ENCODE measurements at regions not wholly inside any gene's neighbourhood (a gene's known extent, or its start where the extent isn't known, plus 50 kb on each side); places are given as distances from the start of the nearest gene placed in this dataset.
"Not testable (repeated sequence)": the region's sequence is repeated elsewhere in the genome, so short reads cannot be mapped to it uniquely, and the experiment has no call there.

- Mint-ChIP-seq H3K4me1 (no peaks in the 10 kb centered on the region), H3K4me3 (no peak overlapping the region), H3K36me3 (no peaks in the 10 kb centered on the region), H3K27me3 (peaks cover 5% of the 10 kb centered on the region), H3K27ac (no peak overlapping the region), H3K9me3 (peaks cover 0 to 1% (median 0%) of the 10 kb centered on the region in 3 donors)
These were observed 191.6 kb upstream of the TTC29 start for GRCh38 chr4:147137280-147137679.

DNA sequence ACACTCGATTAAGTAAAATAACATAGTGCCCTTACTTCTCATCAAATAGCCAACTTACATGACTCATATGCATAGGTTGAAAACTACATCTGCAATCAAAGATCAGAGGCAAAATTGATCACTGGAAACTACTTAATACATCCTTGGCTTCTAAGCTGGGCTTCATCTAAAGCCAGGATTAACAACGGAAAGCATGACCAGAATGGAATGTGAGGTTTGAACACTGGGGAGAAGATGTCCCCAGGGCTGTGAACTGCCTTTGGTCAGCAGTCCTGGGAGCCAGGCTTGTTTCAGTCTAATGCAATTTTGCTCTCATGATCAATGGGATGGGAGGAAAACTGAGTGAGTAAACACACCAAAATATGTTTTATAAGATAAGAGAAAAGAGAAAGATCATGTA, 192.5 kb upstream of the TTC29 start:
- H3K36me3 Mint-ChIP-seq, result no peaks in the 10 kb centered on the region
- peaks cover 3% of the 10 kb centered on the region for H3K27me3 Mint-ChIP-seq
- no peak overlapping the region for H3K27ac Mint-ChIP-seq
- peaks cover 0 to 1% (median 0%) of the 10 kb centered on the region in 3 donors for H3K9me3 Mint-ChIP-seq
- no peaks in the 10 kb centered on the region for H3K4me1 Mint-ChIP-seq
- H3K4me3 Mint-ChIP-seq, result no peak overlapping the region

GRCh38 chr4:147139455-147140198, 194.0 kb upstream of the TTC29 start:
- no peaks in the 10 kb centered on the region for H3K36me3 Mint-ChIP-seq
- H3K4me3 Mint-ChIP-seq, result no peak overlapping the region

GRCh38 chr4:147151763-147152162, 206.1 kb upstream of the TTC29 start:
- peaks cover 0 to 5% (median 0%) of the 10 kb centered on the region in 3 donors for H3K9me3 Mint-ChIP-seq
- H3K27ac Mint-ChIP-seq, result no peak overlapping the region
- H3K4me3 Mint-ChIP-seq, result no peak overlapping the region
- H3K4me1 Mint-ChIP-seq, result no peaks in the 10 kb centered on the region
- no peaks in the 10 kb centered on the region for H3K36me3 Mint-ChIP-seq
- peaks cover 3% of the 10 kb centered on the region for H3K27me3 Mint-ChIP-seq

More at GRCh38 chr4:147139455-147140198, 194.0 kb upstream of the TTC29 start:
- Mint-ChIP-seq H3K4me1 (no peaks in the 10 kb centered on the region), H3K9me3 (peaks cover 0 to 1% (median 0%) of the 10 kb centered on the region in 3 donors), H3K27ac (no peak overlapping the region), H3K27me3 (peaks cover 3% of the 10 kb centered on the region)

- Mint-ChIP-seq H3K4me3 (no peak overlapping the region), H3K4me1 (no peaks in the 10 kb centered on the region)
These were observed 212.4 kb upstream of the TTC29 start for GRCh38 chr4:147157860-147158701.

DNA sequence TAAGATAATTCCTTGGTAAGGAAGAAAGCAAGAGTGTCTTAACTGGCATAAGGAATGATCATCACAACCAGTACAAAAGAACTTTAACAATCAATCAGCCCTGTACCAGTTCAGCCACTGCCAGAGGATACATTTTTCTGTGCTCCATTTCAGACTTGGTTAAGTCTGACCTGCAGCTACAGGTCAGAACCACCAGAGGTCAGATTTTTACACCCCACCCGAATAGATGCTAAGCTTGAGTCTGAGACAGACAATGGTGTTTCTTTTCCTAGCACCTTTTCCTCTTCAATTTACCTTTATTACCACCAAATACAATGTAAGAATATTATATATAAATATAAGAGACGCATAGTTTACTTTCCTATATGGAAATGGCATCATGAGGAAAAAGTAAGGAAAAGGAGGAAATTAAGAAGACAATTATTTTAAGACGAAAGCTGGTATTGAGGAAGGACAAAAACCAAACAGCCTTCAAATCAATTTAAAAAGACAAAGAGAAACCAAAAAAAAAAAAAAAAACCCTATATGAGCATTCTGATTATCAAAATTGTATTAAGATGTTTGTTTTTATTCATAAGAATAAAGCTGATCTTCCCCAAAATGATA, 215.3 kb upstream of the TTC29 start:
- Mint-ChIP-seq H3K27me3 (peaks cover 10% of the 10 kb centered on the region), H3K4me3 (no peak overlapping the region), H3K36me3 (no peaks in the 10 kb centered on the region), H3K27ac (no peak overlapping the region), H3K4me1 (no peaks in the 10 kb centered on the region), H3K9me3 (no peaks in the 10 kb centered on the region)

More at GRCh38 chr4:147157860-147158701, 212.4 kb upstream of the TTC29 start:
- H3K27ac Mint-ChIP-seq, result peak overlapping the region in 1 of 3 donors; percentile 14
- H3K27me3 Mint-ChIP-seq, result peaks cover 10% of the 10 kb centered on the region
- no peaks in the 10 kb centered on the region for H3K36me3 Mint-ChIP-seq
- H3K9me3 Mint-ChIP-seq, result no peaks in the 10 kb centered on the region

- H3K27ac Mint-ChIP-seq, result no peak overlapping the region
- H3K4me1 Mint-ChIP-seq, result no peaks in the 10 kb centered on the region
- no peaks in the 10 kb centered on the region for H3K9me3 Mint-ChIP-seq
- H3K27me3 Mint-ChIP-seq, result peaks cover 4% of the 10 kb centered on the region
- H3K4me3 Mint-ChIP-seq, result no peak overlapping the region
- H3K36me3 Mint-ChIP-seq, result peaks cover 2% of the 10 kb centered on the region
These were observed 217.6 kb upstream of the TTC29 start for GRCh38 chr4:147163311-147163710.

DNA sequence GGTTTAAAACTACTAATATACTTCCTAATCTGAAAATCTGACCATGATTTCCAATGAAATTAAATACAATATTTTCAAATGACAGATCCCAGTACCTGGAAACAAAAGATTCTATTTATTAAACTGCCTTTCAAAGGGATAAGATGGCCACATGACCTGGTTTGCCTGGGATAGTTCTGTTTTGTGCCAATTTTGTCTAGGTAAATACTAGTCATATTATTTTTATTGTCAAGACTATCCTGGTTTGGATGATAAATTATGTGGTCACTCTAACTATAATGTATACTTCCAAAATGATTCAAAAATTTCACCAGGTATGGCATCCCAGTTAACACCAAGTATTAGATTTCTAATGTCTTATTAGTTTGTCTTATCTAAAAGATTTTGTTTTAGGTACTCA, 222.5 kb upstream of the TTC29 start:
- not testable (repeated sequence) for H3K4me1 Mint-ChIP-seq, H3K27me3 Mint-ChIP-seq, H3K4me3 Mint-ChIP-seq, H3K36me3 Mint-ChIP-seq, H3K27ac Mint-ChIP-seq, H3K9me3 Mint-ChIP-seq

- Mint-ChIP-seq H3K9me3 (no peaks in the 10 kb centered on the region), H3K27me3 (no peaks in the 10 kb centered on the region), H3K27ac (no peak overlapping the region), H3K4me3 (no peak overlapping the region), H3K36me3 (no peaks in the 10 kb centered on the region), H3K4me1 (no peaks in the 10 kb centered on the region)
These were observed 227.7 kb upstream of the TTC29 start for GRCh38 chr4:147173322-147173721.

GRCh38 chr4:147173797-147174432, 228.3 kb upstream of the TTC29 start:
- Mint-ChIP-seq H3K36me3 (no peaks in the 10 kb centered on the region), H3K27ac (no peak overlapping the region), H3K27me3 (no peaks in the 10 kb centered on the region), H3K9me3 (no peaks in the 10 kb centered on the region), H3K4me3 (no peak overlapping the region), H3K4me1 (no peaks in the 10 kb centered on the region)

DNA sequence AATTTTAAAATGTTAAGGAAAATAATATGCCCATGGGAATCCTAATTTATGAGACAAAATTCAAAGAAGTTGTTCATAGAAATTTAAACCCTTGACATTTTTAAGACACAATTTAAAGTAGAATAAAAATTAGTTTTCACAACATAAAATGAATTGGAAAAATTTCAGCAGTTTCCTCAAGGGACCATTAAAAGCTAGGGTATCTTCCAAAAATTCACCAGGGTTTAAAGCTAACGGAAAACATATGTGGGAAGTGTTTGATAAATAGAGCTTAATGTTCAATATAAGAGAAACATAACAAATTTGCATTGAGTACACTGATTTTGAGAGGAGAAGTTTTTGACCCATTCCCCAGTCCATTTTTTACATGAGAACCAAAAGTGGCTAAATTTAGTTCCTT, 228.9 kb upstream of the TTC29 start:
- no peaks in the 10 kb centered on the region for H3K36me3 Mint-ChIP-seq
- H3K4me3 Mint-ChIP-seq, result no peak overlapping the region
- H3K27me3 Mint-ChIP-seq, result no peaks in the 10 kb centered on the region
- H3K4me1 Mint-ChIP-seq, result no peaks in the 10 kb centered on the region
- H3K9me3 Mint-ChIP-seq, result no peaks in the 10 kb centered on the region
- no peak overlapping the region for H3K27ac Mint-ChIP-seq

DNA sequence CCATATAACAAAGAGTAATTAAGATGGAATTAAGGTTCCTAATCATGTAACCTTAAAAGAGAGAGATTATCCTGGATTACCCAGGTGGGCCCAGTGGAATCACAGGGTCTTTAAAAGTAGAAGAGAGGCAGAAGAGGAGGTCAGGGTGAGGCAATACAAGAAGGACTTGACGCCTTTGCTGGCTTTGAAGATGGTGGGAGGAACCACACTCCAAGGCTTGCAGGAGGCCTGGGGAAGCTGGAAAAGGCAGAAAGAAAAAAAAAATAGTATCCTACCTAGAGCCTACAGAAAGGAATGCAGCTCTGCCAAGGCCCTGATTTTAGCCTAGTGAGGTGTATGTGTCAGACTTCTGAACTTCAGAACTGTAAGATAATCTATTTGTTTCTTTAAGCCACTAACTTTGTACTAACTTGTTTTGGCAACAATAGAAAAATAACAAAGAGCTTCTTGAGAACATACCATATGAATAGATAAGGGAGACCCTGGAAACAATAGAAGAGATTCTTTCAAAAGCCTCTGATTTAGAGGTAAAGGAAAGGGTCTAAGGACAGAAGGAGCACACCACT, 229.9 kb upstream of the TTC29 start:
- H3K36me3 Mint-ChIP-seq, result no peaks in the 10 kb centered on the region
- H3K9me3 Mint-ChIP-seq, result no peaks in the 10 kb centered on the region
- no peak overlapping the region for H3K27ac Mint-ChIP-seq
- H3K27me3 Mint-ChIP-seq, result no peaks in the 10 kb centered on the region
- no peak overlapping the region for H3K4me3 Mint-ChIP-seq
- no peaks in the 10 kb centered on the region for H3K4me1 Mint-ChIP-seq

DNA sequence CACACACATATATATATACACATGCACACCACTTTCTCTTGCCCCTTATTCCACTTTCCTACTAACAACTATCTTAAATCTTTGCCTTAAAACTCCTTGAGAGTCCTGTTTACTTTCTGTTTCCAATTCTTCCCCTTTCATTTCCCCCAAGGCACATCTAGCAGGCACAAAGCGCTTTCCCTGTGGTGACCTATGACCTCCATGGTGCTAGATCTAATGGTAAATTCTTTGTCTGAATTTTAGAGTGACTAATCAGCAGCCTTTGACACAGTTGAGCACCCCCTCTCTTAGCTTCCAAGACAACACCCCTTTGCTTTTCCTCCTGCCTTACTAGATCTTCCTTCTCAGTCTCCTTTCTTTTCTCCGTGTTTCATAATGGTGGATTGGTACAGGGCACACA, 236.4 kb upstream of the TTC29 start:
- no peak overlapping the region for H3K4me3 Mint-ChIP-seq
- H3K27me3 Mint-ChIP-seq, result peaks cover 1% of the 10 kb centered on the region
- peaks cover 4% of the 10 kb centered on the region in 3 donors for H3K9me3 Mint-ChIP-seq
- no peaks in the 10 kb centered on the region for H3K4me1 Mint-ChIP-seq
- no peaks in the 10 kb centered on the region for H3K36me3 Mint-ChIP-seq
- no peak overlapping the region for H3K27ac Mint-ChIP-seq

GRCh38 chr4:147192679-147193078, 247.0 kb upstream of the TTC29 start:
- Mint-ChIP-seq H3K27ac (no peak overlapping the region), H3K4me1 (no peaks in the 10 kb centered on the region), H3K4me3 (no peak overlapping the region), H3K9me3 (peaks cover 3 to 14% (median 5%) of the 10 kb centered on the region in 3 donors), H3K27me3 (no peaks in the 10 kb centered on the region), H3K36me3 (peaks cover 2% of the 10 kb centered on the region)

DNA sequence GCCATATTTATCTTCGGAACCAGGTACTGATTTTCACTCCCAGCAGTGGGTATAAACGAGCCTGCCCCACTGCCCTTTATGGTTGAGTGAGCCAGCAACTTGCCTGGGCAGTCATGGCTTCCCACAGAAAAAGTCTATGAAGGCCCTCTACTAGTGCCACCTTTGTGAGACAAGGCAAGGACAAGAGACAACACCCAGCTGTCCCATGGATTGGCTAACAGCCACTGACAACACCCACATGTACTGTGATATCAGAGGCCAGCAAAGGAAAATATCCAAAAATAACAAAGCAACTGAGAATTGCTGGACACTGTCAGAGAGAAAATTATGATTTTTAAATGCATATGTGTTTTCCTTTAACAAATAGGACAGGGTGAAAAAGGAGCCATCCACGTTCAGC, 248.4 kb upstream of the TTC29 start:
- H3K36me3 Mint-ChIP-seq, result no peaks in the 10 kb centered on the region
- no peaks in the 10 kb centered on the region for H3K4me1 Mint-ChIP-seq
- H3K27ac Mint-ChIP-seq, result no peak overlapping the region
- H3K9me3 Mint-ChIP-seq, result peaks cover 0 to 2% (median 2%) of the 10 kb centered on the region in 3 donors
- H3K27me3 Mint-ChIP-seq, result no peaks in the 10 kb centered on the region
- no peak overlapping the region for H3K4me3 Mint-ChIP-seq
